NCI-H2227 (cell line): ENCODE measurements at regions not wholly inside any gene's neighbourhood (a gene's known extent, or its start where the extent isn't known, plus 50 kb on each side); places are given as distances from the start of the nearest gene placed in this dataset.

Experiments
- DNase-seq: peaks from one replicate; lab custom pipeline; 2025; ENCODE audit not compliant: unreplicated experiment; lab: John Stamatoyannopoulos, UW

GRCh38 chr12:111057701-111058425, 137.5 kb upstream of the MYL2 start:
- DNase-seq = peak; percentile 30

DNA sequence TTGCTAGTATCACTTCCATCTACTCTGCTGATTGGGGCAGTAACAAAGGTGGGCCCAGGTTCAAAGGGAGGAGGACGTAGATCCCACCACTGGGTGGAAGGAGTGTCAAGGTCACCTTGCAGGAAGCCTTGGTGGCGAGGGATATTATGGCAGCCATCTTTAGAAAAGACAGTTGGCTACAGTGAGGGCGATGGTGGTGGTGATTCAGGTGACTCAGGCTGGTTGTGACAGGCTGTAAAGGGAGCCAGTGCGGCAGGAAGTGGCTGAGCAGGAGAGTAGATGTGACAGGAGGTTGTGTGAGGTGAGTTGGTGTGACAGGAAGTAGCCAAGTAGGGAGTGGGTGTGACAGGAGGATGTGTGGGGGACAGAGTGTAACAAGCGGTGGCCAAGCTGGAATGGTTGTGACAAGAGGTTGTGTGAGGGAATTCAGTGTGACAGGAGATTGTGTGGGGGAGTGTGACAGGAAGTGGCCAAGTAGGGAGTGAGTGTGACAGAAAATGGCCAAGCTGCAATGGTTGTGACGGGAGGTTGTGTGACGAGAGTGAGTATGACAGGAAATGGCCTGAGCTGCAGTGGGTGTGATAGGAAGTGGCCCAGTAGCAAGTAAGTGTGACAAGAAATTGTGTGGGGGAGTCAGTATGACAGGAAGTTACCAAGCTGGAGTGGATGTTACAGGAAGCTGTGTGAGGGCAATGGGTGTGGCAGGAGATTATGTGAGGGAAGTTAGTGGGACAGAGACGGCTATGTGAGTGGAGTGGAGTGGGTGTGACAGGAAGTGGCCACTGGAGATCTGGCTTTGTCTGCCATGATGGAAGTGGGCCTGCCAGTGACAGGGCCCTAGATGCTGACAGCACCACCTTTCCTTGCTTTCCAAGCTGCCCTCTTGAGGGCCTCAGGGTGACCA, 136.5 kb upstream of the MYL2 start:
- no peak for DNase-seq

DNA sequence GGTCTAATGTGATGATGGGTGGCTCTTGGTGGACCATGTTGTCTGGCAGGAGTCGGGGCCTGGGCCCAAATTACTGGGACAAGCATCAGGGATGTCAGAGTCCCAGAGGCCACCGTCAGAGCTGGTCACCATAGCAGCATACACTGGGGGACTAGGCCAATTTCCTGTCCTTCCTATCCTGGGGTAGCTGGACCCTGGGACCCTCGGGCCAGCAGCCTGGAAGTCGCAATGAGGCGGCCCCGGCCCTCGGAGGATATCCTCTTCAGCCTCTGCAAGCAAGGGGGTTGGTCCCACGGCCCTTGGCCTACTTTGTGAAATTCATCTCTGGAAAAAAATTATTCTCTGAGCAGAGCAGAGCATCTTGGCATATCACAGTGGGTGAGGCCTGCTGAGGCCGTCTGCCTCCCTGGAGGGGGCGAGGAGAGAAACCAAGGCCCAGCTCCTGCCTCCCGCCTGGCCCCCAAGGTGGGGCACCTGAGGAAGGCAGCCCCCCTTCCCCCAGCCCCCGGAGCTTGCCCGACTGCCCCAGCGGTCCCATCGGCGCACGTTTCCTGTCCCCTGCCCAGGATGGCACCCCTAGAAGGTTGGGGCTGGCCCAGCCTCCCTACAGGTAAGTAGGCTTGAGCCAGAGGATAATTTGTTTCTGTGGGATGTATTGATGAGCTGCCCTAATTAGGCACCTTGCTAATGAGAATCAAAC, 135.0 kb upstream of the MYL2 start:
- no peak for DNase-seq

- no peak for DNase-seq
Observed at GRCh38 chr12:111048991-111049390, 128.6 kb upstream of the MYL2 start.

- DNase-seq = no peak
Observed at GRCh38 chr12:111046896-111047295, 126.5 kb upstream of the MYL2 start.

- no peak for DNase-seq
Observed at GRCh38 chr12:111045941-111046340, 125.6 kb upstream of the MYL2 start.

GRCh38 chr12:111041091-111041490, 120.7 kb upstream of the MYL2 start:
- no peak for DNase-seq

DNA sequence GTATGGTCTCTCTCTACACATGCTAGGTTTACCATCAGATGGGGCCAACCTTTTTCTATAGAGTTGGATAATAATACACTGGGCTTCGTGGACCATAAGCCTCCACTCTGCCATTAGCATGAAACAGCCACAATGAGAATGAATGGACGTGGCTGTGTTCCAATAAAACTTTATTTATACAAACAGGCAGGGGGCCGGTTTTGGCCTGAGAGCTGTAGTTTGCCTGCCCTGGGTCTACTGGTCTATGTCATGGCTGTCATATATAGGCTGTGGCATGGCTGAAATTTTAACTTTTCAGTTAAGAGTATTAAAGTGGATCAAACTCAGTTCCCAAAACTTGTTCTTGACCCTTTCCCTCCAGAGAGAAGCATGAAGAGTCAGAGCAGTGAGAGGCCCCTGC, 120.3 kb upstream of the MYL2 start:
- DNase-seq = no peak

DNA sequence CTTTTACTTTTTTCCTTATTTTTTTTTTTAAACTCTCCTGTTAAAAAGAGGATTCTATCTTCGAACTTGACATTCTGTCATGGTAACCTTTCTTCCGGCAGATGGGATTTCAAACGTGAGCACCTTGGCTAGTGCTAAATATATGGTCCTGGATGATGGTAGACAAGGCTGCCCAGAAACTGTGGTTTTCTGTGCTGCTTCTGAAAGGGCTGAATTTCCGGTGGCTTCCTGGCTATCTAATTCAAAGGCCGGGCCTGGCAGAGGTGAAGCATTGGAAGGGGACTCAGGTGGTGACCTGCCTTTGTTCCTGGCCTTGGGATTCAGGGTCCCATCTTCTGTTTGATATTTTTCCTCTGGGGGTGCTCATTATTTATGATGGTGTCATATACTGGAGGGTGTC, 118.6 kb upstream of the MYL2 start:
- no peak for DNase-seq

DNA sequence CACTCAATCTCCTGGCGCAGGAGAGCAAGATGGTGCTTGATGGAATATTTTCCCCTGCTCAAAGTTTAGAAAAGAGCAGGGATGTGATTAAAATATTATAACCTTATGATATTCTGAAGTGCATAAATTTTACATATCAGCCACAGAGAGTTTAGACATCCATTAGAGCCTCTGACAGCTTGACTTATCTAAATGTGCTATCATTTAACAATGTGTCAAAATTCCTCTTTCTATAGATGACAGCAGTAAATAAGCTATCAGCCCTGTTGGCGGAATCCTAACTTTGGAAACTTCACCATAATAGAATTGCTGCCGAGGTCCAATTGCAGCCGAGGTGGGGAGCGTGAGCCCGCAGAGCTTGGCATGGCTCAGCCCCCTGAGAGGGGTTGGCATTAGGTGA, 117.7 kb upstream of the MYL2 start:
- no peak for DNase-seq

- DNase-seq = no peak
Observed at GRCh38 chr12:111037047-111037446, 116.7 kb upstream of the MYL2 start.

DNA sequence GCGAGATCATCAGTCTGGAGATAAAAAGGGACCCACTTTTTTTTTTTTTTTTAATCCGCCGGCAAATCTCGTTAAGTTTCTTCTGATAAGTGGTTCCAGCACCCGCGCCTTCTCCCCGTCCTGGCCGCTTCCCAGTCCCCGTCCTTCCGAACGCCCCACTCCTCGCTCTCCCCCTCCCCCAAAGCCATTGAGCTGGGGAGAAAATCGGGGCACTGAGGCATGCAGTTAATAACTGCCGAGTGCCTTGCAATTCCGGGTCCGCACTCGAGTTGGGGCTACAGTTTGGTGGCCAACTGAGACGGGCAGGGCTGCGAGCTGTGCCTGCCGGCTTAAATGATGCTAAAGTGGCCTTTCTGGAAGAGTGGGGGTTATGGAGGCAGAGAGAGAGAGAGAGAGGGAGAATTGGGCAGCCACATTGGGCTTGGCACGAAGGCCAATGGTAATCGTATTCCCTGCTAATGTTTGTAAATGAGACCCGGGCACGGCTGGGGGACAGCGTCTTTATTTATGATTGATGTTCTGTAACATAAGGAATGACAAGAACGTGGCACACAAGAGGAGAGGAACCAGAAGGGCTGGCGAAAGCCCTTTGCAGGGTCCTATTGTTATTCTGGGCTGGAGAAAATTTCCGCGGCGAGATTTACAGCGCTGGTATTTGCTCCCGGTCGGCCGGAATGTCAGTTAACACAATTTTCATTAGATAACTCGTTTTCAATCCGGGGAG, 115.4 kb upstream of the MYL2 start:
- DNase-seq = peak; percentile 51

- DNase-seq = peak; percentile 61
Observed at GRCh38 chr12:111034886-111035577, 114.7 kb upstream of the MYL2 start.

GRCh38 chr12:111034083-111034885, 113.9 kb upstream of the MYL2 start, which contains the start of gene CUX2:
Gene CUX2 (plus strand): TSS chr12:111034165.
- peak; percentile 61 for DNase-seq

GRCh38 chr12:111033281-111034082, 113.1 kb upstream of the MYL2 start:
- DNase-seq = peak; percentile 66

GRCh38 chr12:111032591-111032919, 112.2 kb upstream of the MYL2 start:
- no peak for DNase-seq

GRCh38 chr12:111031916-111032590, 111.7 kb upstream of the MYL2 start:
- DNase-seq = no peak

DNA sequence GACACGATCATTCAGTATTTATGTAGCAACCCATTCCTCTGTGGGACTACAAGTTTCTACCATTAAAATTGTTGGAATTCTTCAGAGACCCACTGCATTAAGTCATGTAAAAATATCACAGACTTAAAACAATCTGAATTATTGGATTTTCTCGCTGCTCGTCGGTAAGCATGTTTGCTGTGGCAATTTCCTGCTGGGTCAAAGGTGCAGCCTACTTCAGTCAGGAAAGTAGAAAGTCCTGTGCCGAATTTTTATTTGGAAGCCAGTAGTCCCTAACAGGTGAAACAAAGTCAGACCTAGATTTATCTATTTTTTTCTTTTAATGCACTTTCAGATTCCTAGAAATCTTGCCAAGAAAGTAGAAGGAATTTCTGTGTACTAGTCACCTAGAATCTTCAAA, 110.4 kb upstream of the MYL2 start:
- DNase-seq = no peak
